KG1 (cell line): ENCODE measurements at regions not wholly inside any gene's neighbourhood (a gene's known extent, or its start where the extent isn't known, plus 50 kb on each side); places are given as distances from the start of the nearest gene placed in this dataset.
A peak's percentile ranks its signal among the peaks of the same experiment; 100 is the strongest.

Source experiments
- DNase-seq: peaks from one replicate; lab custom pipeline; 2025; lab: John Stamatoyannopoulos, UW

- DNase-seq: no peak
These were observed 476.8 kb upstream of the TNP1 start for GRCh38 chr2:217336694-217337093.

- no peak for DNase-seq
These were observed 475.6 kb upstream of the TNP1 start for GRCh38 chr2:217335341-217335966.

- no peak for DNase-seq
These were observed 474.7 kb upstream of the TNP1 start for GRCh38 chr2:217334561-217334960.

GRCh38 chr2:217332866-217333265 lies 473.0 kb upstream of the TNP1 start:
- DNase-seq: no peak

GRCh38 chr2:217332417-217332791 lies 472.5 kb upstream of the TNP1 start:
- no peak for DNase-seq

- DNase-seq: no peak
These were observed 471.9 kb upstream of the TNP1 start for GRCh38 chr2:217331523-217332416.

GRCh38 chr2:217330647-217331046 lies 470.8 kb upstream of the TNP1 start:
- DNase-seq: no peak

GRCh38 chr2:217329023-217329431 lies 469.2 kb upstream of the TNP1 start:
- no peak for DNase-seq

GRCh38 chr2:217328622-217328978 lies 468.7 kb upstream of the TNP1 start:
- no peak for DNase-seq

- no peak for DNase-seq
These were observed 468.2 kb upstream of the TNP1 start for GRCh38 chr2:217327953-217328621.

- no peak for DNase-seq
These were observed 466.6 kb upstream of the TNP1 start for GRCh38 chr2:217326238-217327022.

GRCh38 chr2:217325816-217326215 lies 466.0 kb upstream of the TNP1 start:
- DNase-seq: no peak

- DNase-seq: no peak
These were observed 465.4 kb upstream of the TNP1 start for GRCh38 chr2:217325251-217325650.

GRCh38 chr2:217316743-217317142 lies 456.9 kb upstream of the TNP1 start:
- DNase-seq: peak; percentile 32

- no peak for DNase-seq
These were observed 454.2 kb upstream of the TNP1 start for GRCh38 chr2:217314021-217314460.

- no peak for DNase-seq
These were observed 453.5 kb upstream of the TNP1 start for GRCh38 chr2:217313386-217313785.

GRCh38 chr2:217309056-217309455 lies 449.2 kb upstream of the TNP1 start:
- no peak for DNase-seq

- no peak for DNase-seq
These were observed 447.2 kb upstream of the TNP1 start for GRCh38 chr2:217307023-217307422.

GRCh38 chr2:217305882-217306281 lies 446.0 kb upstream of the TNP1 start:
- no peak for DNase-seq

GRCh38 chr2:217304582-217304981 lies 444.7 kb upstream of the TNP1 start:
- DNase-seq: no peak

GRCh38 chr2:217302856-217303255 lies 443.0 kb upstream of the TNP1 start:
- no peak for DNase-seq
